Mesothelial cell of epicardium (in vitro differentiated cells): ENCODE measurements at regions not wholly inside any gene's neighbourhood (a gene's known extent, or its start where the extent isn't known, plus 50 kb on each side); places are given as distances from the start of the nearest gene placed in this dataset.

Source experiments
- DNase-seq, 2 experiments: peaks; one replicate each; pipeline ENCODE4 v3.0.0; 2021; ENCODE audit warnings: low spot score in 2 of 2; ENCODE audit not compliant: unreplicated experiment in 2 of 2
- H3K27ac Mint-ChIP-seq: 2 replicates; pipeline ENCODE4 v1.8.0; 2021; ENCODE audit warnings: mixed read lengths
- H3K27me3 Mint-ChIP-seq: 2 replicates; pipeline ENCODE4 v1.8.0; 2021; ENCODE audit warnings: low read depth, mixed read lengths
- H3K36me3 Mint-ChIP-seq: 2 replicates; pipeline ENCODE4 v1.8.0; 2021; ENCODE audit warnings: mixed read lengths
- H3K4me1 Mint-ChIP-seq: 2 replicates; pipeline ENCODE4 v1.8.0; 2021; ENCODE audit warnings: mixed read lengths
- H3K4me3 Mint-ChIP-seq: 2 replicates; pipeline ENCODE4 v1.8.0; 2021; ENCODE audit warnings: mild to moderate bottlenecking, moderate library complexity, mixed read lengths
- H3K9me3 Mint-ChIP-seq: 2 replicates; pipeline ENCODE4 v1.8.0; 2021; ENCODE audit warnings: mixed read lengths
- CTCF ChIP-seq: fragments of 200-600 bp; sonication (generic); IDR thresholded peaks from one replicate; pipeline ENCODE4 v1.5.0; 2021; ENCODE audit warnings: antibody characterized with exemption; ENCODE audit not compliant: unreplicated experiment

- no peaks in the 10 kb centered on the region for H3K36me3 Mint-ChIP-seq
- H3K4me1 Mint-ChIP-seq: no peaks in the 10 kb centered on the region
- H3K27ac Mint-ChIP-seq: no peak overlapping the region
- TF ChIP-seq CTCF: no peak
- H3K27me3 Mint-ChIP-seq: no peaks in the 10 kb centered on the region
- no peak overlapping the region for H3K4me3 Mint-ChIP-seq
- no peaks in the 10 kb centered on the region for H3K9me3 Mint-ChIP-seq
- DNase-seq: no peak
Observed at GRCh38 chr3:107323723-107324122, 53.5 kb upstream of the CCDC54 start.

GRCh38 chr3:107325446-107325845 lies 51.8 kb upstream of the CCDC54 start:
- DNase-seq: no peak
- no peak overlapping the region for H3K27ac Mint-ChIP-seq
- no peak overlapping the region for H3K4me3 Mint-ChIP-seq
- no peaks in the 10 kb centered on the region for H3K27me3 Mint-ChIP-seq
- H3K4me1 Mint-ChIP-seq: no peaks in the 10 kb centered on the region
- H3K36me3 Mint-ChIP-seq: no peaks in the 10 kb centered on the region
- TF ChIP-seq CTCF: no peak
- no peaks in the 10 kb centered on the region for H3K9me3 Mint-ChIP-seq
